Vagina (tissue), 2 donors: ENCODE measurements at regions not wholly inside any gene's neighbourhood (a gene's known extent, or its start where the extent isn't known, plus 50 kb on each side); places are given as distances from the start of the nearest gene placed in this dataset. TPM values are rescaled to one million over a fixed set of nuclear protein-coding genes. Genes with fewer than 3 reads are reported as not detected.

Experiments
- DNase-seq, 2 donors: peaks; one replicate each; pipeline ENCODE4 v3.0.0-alpha.2; 2017; ENCODE audit errors: extremely low spot score in 2 of 2
- H3K27ac ChIP-seq: fragments of 200-600 bp; sonication (generic); one replicate; pipeline ENCODE4 v1.5.1; 2019
- H3K27me3 ChIP-seq: fragments of 200-600 bp; sonication (generic); one replicate; pipeline ENCODE4 v1.5.1; 2019
- H3K36me3 ChIP-seq, 2 donors: fragments of 200-600 bp; sonication (generic); one replicate each; pipeline ENCODE4 v1.5.1; 2017 to 2019
- H3K4me1 ChIP-seq: fragments of 200-600 bp; sonication (generic); one replicate; pipeline ENCODE4 v1.5.1; 2019
- H3K4me3 ChIP-seq, 2 donors: fragments of 200-600 bp; sonication (generic); 1 replicate in 1 of 2; 2 replicates in 1 of 2; pipeline ENCODE4 v1.5.1; 2016 to 2019
- H3K9me3 ChIP-seq: fragments of 200-600 bp; sonication (generic); one replicate; pipeline ENCODE4 v1.5.1; 2019
- CTCF ChIP-seq, 3 experiments: fragments of 450-650 bp in 2 of 3; fragments of 200-600 bp in 1 of 3; sonication (generic) in 1 of 3; IDR thresholded peaks; one replicate each; pipeline ENCODE4 v1.5.1; 2017 to 2019; ENCODE audit warnings: antibody characterized with exemption in 3 of 3, mild to moderate bottlenecking in 2 of 3, moderate library complexity in 2 of 3
- POLR2A ChIP-seq, 2 donors: fragments of 450-650 bp; IDR thresholded peaks; one replicate each; pipeline ENCODE4 v1.6.1; 2017; ENCODE audit warnings: antibody characterized with exemption in 2 of 2, mild to moderate bottlenecking in 2 of 2, moderate library complexity in 2 of 2
- POLR2AphosphoS5 ChIP-seq, 2 donors: sonication (generic); formaldehyde crosslinking; IDR thresholded peaks; one replicate each; pipeline ENCODE4 v1.9.0; 2017; ENCODE audit warnings: antibody characterized with exemption in 2 of 2, mild to moderate bottlenecking in 2 of 2, low read depth in 1 of 2; ENCODE audit not compliant: insufficient read depth in 1 of 2
- intact Hi-C: fragments of 100-400 bp; cut with DNase I; formaldehyde crosslinking; loops from one replicate; pipeline ENCODE4 v1.15.1; 2023
- small RNA-seq: library from RNA; depleted of rRNA; stranded (forward); fragments of <200 nt; gene quantifications from one replicate; pipeline ENCODE3, GENCODE V24; 2016

GRCh38 chr18:55013685-55014084 is 54.4 kb upstream of the CCDC68 start:
- Histone ChIP-seq H3K9me3 (no peaks in the 10 kb centered on the region), H3K27ac (no peak overlapping the region), H3K4me1 (no peaks in the 10 kb centered on the region), H3K4me3 (no peak overlapping the region), H3K36me3 (no peaks in the 10 kb centered on the region), H3K27me3 (no peaks in the 10 kb centered on the region)
- TF ChIP-seq POLR2AphosphoS5 (IDR thresholded peaks at IDR 0.05; ENCODE audit: insufficient read depth in 1 of 2, low read depth in 1 of 2) (no peak), CTCF (IDR thresholded peaks at IDR 0.05) (no peak), POLR2A (IDR thresholded peaks at IDR 0.05) (no peak)
- DNase-seq: no peak
- intact Hi-C loops: no loop called here

- no peaks in the 10 kb centered on the region for H3K27me3 ChIP-seq
- H3K36me3 ChIP-seq: no peaks in the 10 kb centered on the region
- DNase-seq: no peak
- intact Hi-C loops: no loop called here
- H3K4me3 ChIP-seq: no peak overlapping the region
- H3K9me3 ChIP-seq: no peaks in the 10 kb centered on the region
- H3K4me1 ChIP-seq: no peaks in the 10 kb centered on the region
- no peak for TF ChIP-seq POLR2AphosphoS5 (IDR thresholded peaks at IDR 0.05; ENCODE audit: insufficient read depth in 1 of 2, low read depth in 1 of 2)
- TF ChIP-seq CTCF (IDR thresholded peaks at IDR 0.05): no peak
- no peak for TF ChIP-seq POLR2A (IDR thresholded peaks at IDR 0.05)
- H3K27ac ChIP-seq: no peak overlapping the region
Observed at GRCh38 chr18:55013086-55013485, 53.8 kb upstream of the CCDC68 start.

- DNase-seq: no peak
- TF ChIP-seq CTCF (IDR thresholded peaks at IDR 0.05) (no peak), POLR2AphosphoS5 (IDR thresholded peaks at IDR 0.05; ENCODE audit: insufficient read depth in 1 of 2, low read depth in 1 of 2) (no peak), POLR2A (IDR thresholded peaks at IDR 0.05) (no peak)
- intact Hi-C loops: no loop called here
Observed at GRCh38 chr18:55012008-55012407, 52.7 kb upstream of the CCDC68 start.

More at GRCh38 chr18:55012008-55012407, 52.7 kb upstream of the CCDC68 start:
- no peak overlapping the region for H3K4me3 ChIP-seq
- no peaks in the 10 kb centered on the region for H3K36me3 ChIP-seq
- H3K9me3 ChIP-seq: no peaks in the 10 kb centered on the region
- H3K4me1 ChIP-seq: no peaks in the 10 kb centered on the region
- no peak overlapping the region for H3K27ac ChIP-seq
- H3K27me3 ChIP-seq: no peaks in the 10 kb centered on the region

Small RNA genes lying in the stretch of these regions (small RNA-seq; reads per million reads assigned to genes)
- not detected for gene RNA5SP459
